ENCODE measurements at regions not wholly inside any gene's neighbourhood (a gene's known extent, or its start where the extent isn't known, plus 50 kb on each side); places are given as distances from the start of the nearest gene placed in this dataset.
A peak's percentile ranks its signal among the peaks of the same experiment; 100 is the strongest.

DNA sequence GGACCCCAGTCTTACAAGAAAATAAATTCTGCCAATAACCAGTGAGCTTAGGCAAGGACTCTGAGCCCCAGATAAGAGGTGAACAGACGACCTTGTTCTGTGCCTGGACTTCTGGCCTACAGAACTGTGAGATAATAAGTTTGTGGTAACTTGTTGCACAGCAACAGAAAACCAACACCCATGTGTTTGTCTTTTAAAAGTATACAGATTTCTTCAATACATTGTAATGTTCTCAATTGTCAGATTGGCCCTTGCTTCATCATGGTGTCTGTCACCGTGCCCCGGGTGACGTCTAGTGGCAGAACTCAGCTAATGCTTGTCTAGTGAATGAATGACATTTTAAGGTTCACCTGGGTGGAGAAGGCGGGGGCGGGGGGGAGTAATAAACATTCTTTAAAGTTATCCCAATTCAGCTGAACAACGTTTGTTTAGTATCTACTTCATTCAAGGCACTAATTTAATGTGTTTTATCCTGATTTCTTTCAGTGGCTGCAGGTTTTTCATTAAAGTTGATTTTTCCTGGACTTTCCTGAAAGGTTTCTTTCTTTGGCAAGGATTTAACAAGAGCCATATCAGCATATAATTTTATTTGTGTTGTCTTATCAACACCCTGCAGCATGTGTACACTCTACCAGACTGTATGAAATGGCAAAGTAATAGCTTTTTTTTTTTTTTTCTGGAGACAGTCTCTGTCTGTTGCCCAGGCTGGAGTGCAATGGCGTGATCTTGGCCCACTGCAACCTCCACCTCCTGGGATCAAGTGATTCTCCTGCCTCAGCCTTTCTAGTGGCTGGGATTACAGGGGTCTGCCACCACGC lies 123.8 kb upstream of the DLX2 start:
- Mint-ChIP-seq H3K27ac (no peak overlapping the region), H3K4me3 (no peak overlapping the region), H3K4me1 (peaks cover 18% of the 10 kb centered on the region), H3K36me3 (no peaks in the 10 kb centered on the region), H3K9me3 (no peaks in the 10 kb centered on the region), H3K27me3 (ENCODE audit: low read depth in 3 of 3) (peaks cover 0 to 3% (median 2%) of the 10 kb centered on the region in 3 donors)
- H3K9ac ChIP-seq (ENCODE audit: insufficient read depth, low read length, poor library complexity, severe bottlenecking): no peak overlapping the region
- no CpG with 5 or more reads among the region's 9 CpGs for WGBS (ENCODE audit: insufficient coverage)
- no peaks in the 10 kb centered on the region for H3K4me1 ChIP-seq (ENCODE audit: control insufficient read depth in 1 of 2, insufficient read depth in 2 of 2, low read length in 2 of 2)
- no peaks in the 10 kb centered on the region for H4K20me1 ChIP-seq (ENCODE audit: insufficient read depth, low read length)
- no peaks in the 10 kb centered on the region for H3K79me2 ChIP-seq (ENCODE audit: insufficient read depth, low read length)
- no peaks in the 10 kb centered on the region for H3K9me3 ChIP-seq (replicated peaks in 1 of 2; ENCODE audit: control insufficient read depth in 1 of 2, insufficient read depth in 1 of 2, low read length in 2 of 2)
- H3K36me3 ChIP-seq (replicated peaks in 1 of 2; ENCODE audit: control insufficient read depth in 1 of 2, insufficient read depth in 2 of 2, low read length in 2 of 2): no peaks in the 10 kb centered on the region
- intact Hi-C loops (cut with micrococcal nuclease): loop anchor here (5.0 kb wide), 1 partner anchor 54 kb away; no protein-coding TSS in a partner anchor
- no peak overlapping the region for H2AFZ ChIP-seq (ENCODE audit: insufficient read depth, low read depth, low read length, poor library complexity, severe bottlenecking)
- no peak overlapping the region for H3K4me3 ChIP-seq (replicated peaks in 1 of 3; ENCODE audit: low read depth in 2 of 3, low read length in 3 of 3)
- no peaks in the 10 kb centered on the region for H3K27me3 ChIP-seq (ENCODE audit: control insufficient read depth in 2 of 2, insufficient read depth in 2 of 2, low read length in 2 of 2)
- H3K4me2 ChIP-seq (replicated peaks; ENCODE audit: extremely low read depth, low read length, poor library complexity, severe bottlenecking): no peak overlapping the region
- no peak overlapping the region for H3K27ac ChIP-seq (ENCODE audit: low read depth in 1 of 2, low read length in 2 of 2)
- TF ChIP-seq, protein P1, sequence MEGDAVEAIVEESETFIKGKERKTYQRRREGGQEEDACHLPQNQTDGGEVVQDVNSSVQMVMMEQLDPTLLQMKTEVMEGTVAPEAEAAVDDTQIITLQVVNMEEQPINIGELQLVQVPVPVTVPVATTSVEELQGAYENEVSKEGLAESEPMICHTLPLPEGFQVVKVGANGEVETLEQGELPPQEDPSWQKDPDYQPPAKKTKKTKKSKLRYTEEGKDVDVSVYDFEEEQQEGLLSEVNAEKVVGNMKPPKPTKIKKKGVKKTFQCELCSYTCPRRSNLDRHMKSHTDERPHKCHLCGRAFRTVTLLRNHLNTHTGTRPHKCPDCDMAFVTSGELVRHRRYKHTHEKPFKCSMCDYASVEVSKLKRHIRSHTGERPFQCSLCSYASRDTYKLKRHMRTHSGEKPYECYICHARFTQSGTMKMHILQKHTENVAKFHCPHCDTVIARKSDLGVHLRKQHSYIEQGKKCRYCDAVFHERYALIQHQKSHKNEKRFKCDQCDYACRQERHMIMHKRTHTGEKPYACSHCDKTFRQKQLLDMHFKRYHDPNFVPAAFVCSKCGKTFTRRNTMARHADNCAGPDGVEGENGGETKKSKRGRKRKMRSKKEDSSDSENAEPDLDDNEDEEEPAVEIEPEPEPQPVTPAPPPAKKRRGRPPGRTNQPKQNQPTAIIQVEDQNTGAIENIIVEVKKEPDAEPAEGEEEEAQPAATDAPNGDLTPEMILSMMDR (IDR thresholded peaks at IDR 0.05): peak; percentile 40
- DNase-seq: peak; percentile 32 to 54 (median 47)

DNA sequence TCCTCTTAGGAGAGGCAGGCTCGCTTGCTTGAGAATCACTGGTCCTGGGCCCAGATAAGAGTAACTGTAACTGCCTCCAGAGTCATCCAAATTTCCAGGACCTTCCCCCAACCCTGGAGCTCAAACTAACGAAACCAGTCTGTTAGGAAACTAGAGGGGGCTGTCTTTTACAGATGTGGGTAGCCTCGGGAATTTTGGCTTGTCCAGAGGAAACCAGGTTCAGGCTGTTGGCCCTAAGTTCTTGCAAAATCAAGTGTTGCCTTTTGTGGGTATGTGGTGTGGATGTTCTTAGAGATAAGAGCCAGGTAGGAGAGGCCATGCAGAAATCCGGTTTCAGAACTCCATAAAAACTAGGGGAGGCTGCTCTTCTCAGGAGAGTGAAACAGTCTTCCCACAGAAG lies 125.0 kb upstream of the DLX2 start:
- H2AFZ ChIP-seq (ENCODE audit: insufficient read depth, low read depth, low read length, poor library complexity, severe bottlenecking): no peak overlapping the region
- no peaks in the 10 kb centered on the region for H3K79me2 ChIP-seq (ENCODE audit: insufficient read depth, low read length)
- no peak overlapping the region for H3K9ac ChIP-seq (ENCODE audit: insufficient read depth, low read length, poor library complexity, severe bottlenecking)
- H3K4me2 ChIP-seq (replicated peaks; ENCODE audit: extremely low read depth, low read length, poor library complexity, severe bottlenecking): no peak overlapping the region
- no peaks in the 10 kb centered on the region for H3K4me1 ChIP-seq (ENCODE audit: control insufficient read depth in 1 of 2, insufficient read depth in 2 of 2, low read length in 2 of 2)
- WGBS (ENCODE audit: insufficient coverage): 42% methylated on average over 2 of the region's 4 CpGs
- no peaks in the 10 kb centered on the region for H3K36me3 ChIP-seq (replicated peaks in 1 of 2; ENCODE audit: control insufficient read depth in 1 of 2, insufficient read depth in 2 of 2, low read length in 2 of 2)
- no peak overlapping the region for H3K4me3 ChIP-seq (replicated peaks in 1 of 3; ENCODE audit: low read depth in 2 of 3, low read length in 3 of 3)
- intact Hi-C loops (cut with micrococcal nuclease): loop anchor here (5.0 kb wide), 1 partner anchor 55 kb away; no protein-coding TSS in a partner anchor
- Mint-ChIP-seq H3K4me3 (no peak overlapping the region), H3K9me3 (no peaks in the 10 kb centered on the region), H3K36me3 (no peaks in the 10 kb centered on the region), H3K4me1 (peaks cover 20% of the 10 kb centered on the region), H3K27me3 (ENCODE audit: low read depth in 3 of 3) (peaks cover 2 to 5% (median 2%) of the 10 kb centered on the region in 3 donors), H3K27ac (no peak overlapping the region)
- TF ChIP-seq, protein P1 (IDR thresholded peaks at IDR 0.05): no peak
- no peaks in the 10 kb centered on the region for H3K27me3 ChIP-seq (ENCODE audit: control insufficient read depth in 2 of 2, insufficient read depth in 2 of 2, low read length in 2 of 2)
- no peaks in the 10 kb centered on the region for H3K9me3 ChIP-seq (replicated peaks in 1 of 2; ENCODE audit: control insufficient read depth in 1 of 2, insufficient read depth in 1 of 2, low read length in 2 of 2)
- H4K20me1 ChIP-seq (ENCODE audit: insufficient read depth, low read length): no peaks in the 10 kb centered on the region
- no peak overlapping the region for H3K27ac ChIP-seq (ENCODE audit: low read depth in 1 of 2, low read length in 2 of 2)
- no peak for DNase-seq
